Hematopoietic multipotent progenitor cell treated with erythropoietin and hydrocortisone succinate and interleukin-3 and kit ligand, for 15 days (in vitro differentiated cells): ENCODE measurements at regions not wholly inside any gene's neighbourhood (a gene's known extent, or its start where the extent isn't known, plus 50 kb on each side); places are given as distances from the start of the nearest gene placed in this dataset.

Source experiments
- DNase-seq: peaks from one replicate; pipeline ENCODE4 v3.0.0-alpha.2; 2015; ENCODE audit warnings: low spot score

- no peak for DNase-seq
Measured at GRCh38 chr20:48463916-48464315, 363.9 kb downstream of the PREX1 start.

GRCh38 chr20:48463096-48463720 lies 364.6 kb downstream of the PREX1 start:
- no peak for DNase-seq

- no peak for DNase-seq
Measured at GRCh38 chr20:48461735-48462119, 366.1 kb downstream of the PREX1 start.

GRCh38 chr20:48461091-48461734 lies 366.6 kb downstream of the PREX1 start:
- DNase-seq, result no peak

GRCh38 chr20:48460681-48461080 lies 367.1 kb downstream of the PREX1 start:
- no peak for DNase-seq

- no peak for DNase-seq
Measured at GRCh38 chr20:48459722-48460395, 367.9 kb downstream of the PREX1 start.

- no peak for DNase-seq
Measured at GRCh38 chr20:48458601-48459385, 369.0 kb downstream of the PREX1 start.

- DNase-seq, result no peak
Measured at GRCh38 chr20:48458003-48458377, 369.8 kb downstream of the PREX1 start.

- DNase-seq, result no peak
Measured at GRCh38 chr20:48457193-48458002, 370.4 kb downstream of the PREX1 start.

- DNase-seq, result no peak
Measured at GRCh38 chr20:48456366-48457192, 371.2 kb downstream of the PREX1 start.

- no peak for DNase-seq
Measured at GRCh38 chr20:48455651-48456365, 372.0 kb downstream of the PREX1 start.

- no peak for DNase-seq
Measured at GRCh38 chr20:48454671-48455490, 372.9 kb downstream of the PREX1 start.

GRCh38 chr20:48453477-48454093 lies 374.2 kb downstream of the PREX1 start:
- no peak for DNase-seq

GRCh38 chr20:48451401-48451800 lies 376.4 kb downstream of the PREX1 start:
- DNase-seq, result no peak

GRCh38 chr20:48448666-48449600 lies 378.9 kb downstream of the PREX1 start:
- no peak for DNase-seq

GRCh38 chr20:48447456-48447855 lies 380.3 kb downstream of the PREX1 start:
- DNase-seq, result no peak

- no peak for DNase-seq
Measured at GRCh38 chr20:48445827-48446226, 382.0 kb downstream of the PREX1 start.

GRCh38 chr20:48444249-48444648 lies 383.6 kb downstream of the PREX1 start:
- no peak for DNase-seq
